Mucosa of descending colon (tissue), 3 donors: ENCODE measurements at regions not wholly inside any gene's neighbourhood (a gene's known extent, or its start where the extent isn't known, plus 50 kb on each side); places are given as distances from the start of the nearest gene placed in this dataset.

Experiments
- ATAC-seq: fragments of 200-7000 bp; cut with Tn5 transposase; one replicate; pipeline ENCODE4 v1.9.1; 2020; ENCODE audit warnings: mild to moderate bottlenecking, moderate library complexity
- DNase-seq, 3 donors: peaks; one replicate each; pipeline ENCODE4 v3.0.0-alpha.2; 2020
- H3K36me3 ChIP-seq: fragments of 200-600 bp; one replicate; pipeline ENCODE4 v1.8.0; 2021; ENCODE audit warnings: low read depth, mild to moderate bottlenecking
- H3K4me1 ChIP-seq: fragments of 200-600 bp; one replicate; pipeline ENCODE4 v1.8.0; 2021; ENCODE audit warnings: low read depth, mild to moderate bottlenecking
- H3K4me3 ChIP-seq: fragments of 200-600 bp; one replicate; pipeline ENCODE4 v1.8.0; 2021; ENCODE audit warnings: mild to moderate bottlenecking
- H3K9me3 ChIP-seq: fragments of 200-600 bp; one replicate; pipeline ENCODE4 v1.8.0; 2021; ENCODE audit warnings: mild to moderate bottlenecking
- intact Hi-C, 2 donors: fragments of 100-400 bp; cut with DNase I in 1 of 2; cut with micrococcal nuclease in 1 of 2; formaldehyde crosslinking; loops; one replicate each; pipeline versions ENCODE4 v1.11.0 to v1.11.1; 2022; cut with DNase I, micrococcal nuclease
- TF ChIP-seq, protein P1 (sequence below): fragments of 200-600 bp; IDR thresholded peaks from one replicate; pipeline ENCODE4 v1.8.0; 2022; ENCODE audit warnings: antibody characterized with exemption, mild to moderate bottlenecking
- donor health status: DM: no; HTN: no; CAD: no; lungs with moderate emphysema.
- donor health status: DM: no; HTN: no; CAD: no.
- donor health status: DM: no; HTN: yes; CAD: no.

GRCh38 chr13:26824581-26824980 lies 64.0 kb upstream of the GPR12 start:
- intact Hi-C loops: no loop called here
- TF ChIP-seq, protein P1, sequence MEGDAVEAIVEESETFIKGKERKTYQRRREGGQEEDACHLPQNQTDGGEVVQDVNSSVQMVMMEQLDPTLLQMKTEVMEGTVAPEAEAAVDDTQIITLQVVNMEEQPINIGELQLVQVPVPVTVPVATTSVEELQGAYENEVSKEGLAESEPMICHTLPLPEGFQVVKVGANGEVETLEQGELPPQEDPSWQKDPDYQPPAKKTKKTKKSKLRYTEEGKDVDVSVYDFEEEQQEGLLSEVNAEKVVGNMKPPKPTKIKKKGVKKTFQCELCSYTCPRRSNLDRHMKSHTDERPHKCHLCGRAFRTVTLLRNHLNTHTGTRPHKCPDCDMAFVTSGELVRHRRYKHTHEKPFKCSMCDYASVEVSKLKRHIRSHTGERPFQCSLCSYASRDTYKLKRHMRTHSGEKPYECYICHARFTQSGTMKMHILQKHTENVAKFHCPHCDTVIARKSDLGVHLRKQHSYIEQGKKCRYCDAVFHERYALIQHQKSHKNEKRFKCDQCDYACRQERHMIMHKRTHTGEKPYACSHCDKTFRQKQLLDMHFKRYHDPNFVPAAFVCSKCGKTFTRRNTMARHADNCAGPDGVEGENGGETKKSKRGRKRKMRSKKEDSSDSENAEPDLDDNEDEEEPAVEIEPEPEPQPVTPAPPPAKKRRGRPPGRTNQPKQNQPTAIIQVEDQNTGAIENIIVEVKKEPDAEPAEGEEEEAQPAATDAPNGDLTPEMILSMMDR: no peak
- DNase-seq: no peak
- ATAC-seq: no peak
- Histone ChIP-seq H3K36me3 (no peaks in the 10 kb centered on the region), H3K4me3 (no peak overlapping the region), H3K4me1 (no peaks in the 10 kb centered on the region), H3K9me3 (no peaks in the 10 kb centered on the region)

GRCh38 chr13:26822146-26822545 lies 61.6 kb upstream of the GPR12 start:
- intact Hi-C loops: no loop called here
- ATAC-seq (no peak), DNase-seq (no peak)

DNA sequence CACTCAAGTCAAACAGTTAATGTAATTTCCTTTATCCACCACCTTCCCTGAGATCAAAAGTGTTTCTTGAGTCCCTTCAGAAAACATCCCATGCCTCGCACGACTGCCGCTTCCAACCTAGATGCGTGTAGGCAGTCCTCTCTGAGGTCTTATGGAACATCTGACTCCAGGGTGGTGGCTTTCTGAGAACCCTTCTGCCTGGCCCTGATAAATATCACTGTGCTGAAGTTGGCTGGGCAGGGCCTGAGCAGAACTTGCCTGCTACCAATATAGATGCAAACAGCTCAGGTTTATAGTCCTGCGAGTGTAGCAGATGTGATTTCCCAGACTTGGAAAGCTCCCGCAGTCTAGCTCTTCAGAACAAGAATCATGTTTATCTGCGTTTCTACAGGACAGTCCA lies 61.1 kb upstream of the GPR12 start:
- TF ChIP-seq, protein P1: no peak
- no peak for ATAC-seq

More at GRCh38 chr13:26822146-26822545, 61.6 kb upstream of the GPR12 start:
- H3K9me3 ChIP-seq: no peaks in the 10 kb centered on the region
- TF ChIP-seq, protein P1: no peak
- H3K36me3 ChIP-seq: no peaks in the 10 kb centered on the region
- H3K4me3 ChIP-seq: no peak overlapping the region
- H3K4me1 ChIP-seq: no peaks in the 10 kb centered on the region

DNA sequence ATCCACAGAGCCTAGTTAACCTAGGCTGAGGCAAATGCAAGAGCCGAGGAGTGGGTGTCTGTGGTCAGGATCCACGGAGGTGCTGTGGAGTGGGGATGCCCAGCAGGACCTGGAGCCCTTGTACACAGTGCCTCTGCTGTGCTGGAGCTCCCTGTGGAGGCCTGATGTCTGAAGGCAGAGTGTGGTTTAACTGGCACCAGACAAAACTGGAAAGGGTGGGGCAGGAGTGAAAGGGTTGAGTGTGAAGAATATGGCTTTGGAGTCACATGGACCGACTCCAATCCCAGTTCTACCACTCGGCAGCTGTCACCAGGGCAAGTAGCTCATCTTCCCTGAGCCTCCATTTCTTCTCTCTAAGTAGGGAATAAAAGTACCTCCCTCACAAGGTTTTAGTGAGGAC lies 60.3 kb upstream of the GPR12 start:
- TF ChIP-seq, protein P1: no peak

More for the DNA sequence above, 61.1 kb upstream of the GPR12 start:
- Histone ChIP-seq H3K4me3 (no peak overlapping the region), H3K36me3 (no peaks in the 10 kb centered on the region), H3K4me1 (no peaks in the 10 kb centered on the region), H3K9me3 (no peaks in the 10 kb centered on the region)
- intact Hi-C loops: no loop called here
- DNase-seq: no peak

DNA sequence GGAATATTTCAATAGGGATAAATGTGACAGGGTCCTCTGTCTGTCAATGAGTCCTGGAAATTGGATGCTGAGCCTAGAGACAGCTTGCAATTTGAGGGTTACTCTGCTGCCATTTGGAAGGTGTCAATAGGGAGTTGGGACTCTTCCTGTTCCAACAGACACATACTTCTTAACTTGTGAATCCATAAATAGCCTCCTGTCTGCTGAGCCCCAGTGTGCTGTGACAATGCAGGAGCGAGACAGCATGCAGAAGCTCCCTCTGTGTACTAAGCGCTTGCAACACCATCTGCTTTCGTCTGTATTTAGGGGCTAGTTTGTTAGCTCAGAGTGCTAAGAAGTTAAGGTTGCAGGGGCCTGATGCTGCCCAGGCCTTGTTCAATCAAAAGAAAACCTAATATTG lies 58.5 kb upstream of the GPR12 start:
- ATAC-seq (no peak), DNase-seq (no peak)
- no peaks in the 10 kb centered on the region for H3K36me3 ChIP-seq
- H3K4me3 ChIP-seq: no peak overlapping the region
- no peaks in the 10 kb centered on the region for H3K9me3 ChIP-seq
- no peaks in the 10 kb centered on the region for H3K4me1 ChIP-seq
- intact Hi-C loops: no loop called here
- TF ChIP-seq, protein P1: no peak

More for the DNA sequence above, 60.3 kb upstream of the GPR12 start:
- Histone ChIP-seq H3K9me3 (no peaks in the 10 kb centered on the region), H3K4me3 (no peak overlapping the region), H3K36me3 (no peaks in the 10 kb centered on the region), H3K4me1 (no peaks in the 10 kb centered on the region)
- no peak for ATAC-seq
- intact Hi-C loops: no loop called here
- no peak for DNase-seq

- ATAC-seq: no peak
- Histone ChIP-seq H3K36me3 (no peaks in the 10 kb centered on the region), H3K4me3 (no peak overlapping the region), H3K4me1 (no peaks in the 10 kb centered on the region), H3K9me3 (no peaks in the 10 kb centered on the region)
- TF ChIP-seq, protein P1: no peak
- intact Hi-C loops: no loop called here
- DNase-seq: no peak
These were observed 56.3 kb upstream of the GPR12 start for GRCh38 chr13:26816881-26817280.
